Ovary (tissue), 7 donors: ENCODE measurements at regions not wholly inside any gene's neighbourhood (a gene's known extent, or its start where the extent isn't known, plus 50 kb on each side); places are given as distances from the start of the nearest gene placed in this dataset.
"Not testable (repeated sequence)": the region's sequence is repeated elsewhere in the genome, so short reads cannot be mapped to it uniquely, and the experiment has no call there.

ENCODE experiments used
- DNase-seq, 5 donors: peaks; one replicate each; pipeline ENCODE4 v3.0.0-alpha.2; 2019 to 2020
- H3K27ac ChIP-seq, 2 donors: fragments of 200-600 bp; one replicate each; pipeline versions ENCODE4 v1.5.1 to v1.8.0; 2019 to 2022
- H3K27me3 ChIP-seq: fragments of 200-600 bp; one replicate; pipeline ENCODE4 v1.8.0; 2022
- H3K36me3 ChIP-seq: fragments of 200-600 bp; sonication (generic); one replicate; pipeline ENCODE4 v1.5.1; 2019
- H3K4me1 ChIP-seq: one replicate; pipeline ENCODE4 v1.8.1; 2013; ENCODE audit warnings: mild to moderate bottlenecking, moderate library complexity; ENCODE audit not compliant: insufficient read depth
- H3K4me3 ChIP-seq: fragments of 200-600 bp; sonication (generic); one replicate; pipeline ENCODE4 v1.5.1; 2017
- H3K9me3 ChIP-seq, 2 donors: fragments of 200-600 bp in 1 of 2; sonication (generic) in 1 of 2; one replicate each; pipeline versions ENCODE4 v1.5.1 to v1.8.1; 2013 to 2019; ENCODE audit warnings: mild to moderate bottlenecking in 1 of 2, moderate library complexity in 1 of 2
- CTCF ChIP-seq, 3 donors: fragments of 450-650 bp in 2 of 3; fragments of 200-600 bp in 1 of 3; IDR thresholded peaks; one replicate each; pipeline versions ENCODE4 v1.5.1 to v1.8.0; 2016 to 2022; ENCODE audit warnings: antibody characterized with exemption in 3 of 3, mild to moderate bottlenecking in 1 of 3
- EP300 ChIP-seq: sonication (generic); formaldehyde crosslinking; IDR thresholded peaks from one replicate; pipeline ENCODE4 v1.6.1; 2017; ENCODE audit warnings: antibody characterized with exemption
- POLR2A ChIP-seq: fragments of 450-650 bp; IDR thresholded peaks from one replicate; pipeline ENCODE4 v1.6.1; 2017; ENCODE audit warnings: antibody characterized with exemption, mild to moderate bottlenecking, moderate library complexity
- WGBS, 3 donors: extraction: QIAGEN DNeasy Blood & Tissue Kit in 1 of 3; methylation state at CpG; one replicate each; pipeline versions ENCODE4 v1.1.5 to v1.1.7; 2013 to 2017; 5-methylcytosine and 5-hydroxymethylcytosine counted together
- intact Hi-C, 4 donors: fragments of 100-400 bp; cut with DNase I; formaldehyde crosslinking; loops; one replicate each; pipeline versions ENCODE4 v1.11.0 to v1.15.1; 2022 to 2023
- donor health status: DM: no; HTN: no; CAD: no; lungs with moderate emphysema.
- donor health status: DM: no; HTN: no; CAD: no.
- donor health status: Bipolar disorder and iron deficiency.
- donor health status: DM: no; HTN: no; CAD: no.
- donor health status: DM: yes; HTN: yes; CAD: no.

GRCh38 chr1:242662886-242663285, 138.4 kb upstream of the PLD5 start:
- WGBS, 3 donors: 91 to 96% (median 94%) methylated on average over 4 of the region's 4 CpGs
- Histone ChIP-seq H3K27ac (no peak overlapping the region), H3K4me3 (no peak overlapping the region), H3K27me3 (no peaks in the 10 kb centered on the region), H3K9me3 (no peaks in the 10 kb centered on the region), H3K36me3 (no peaks in the 10 kb centered on the region), H3K4me1 (no peaks in the 10 kb centered on the region)
- TF ChIP-seq EP300 (no peak), POLR2A (no peak), CTCF (IDR thresholded peaks at IDR 0.05) (no peak)
- no peak for DNase-seq
- intact Hi-C loops: no loop called here

GRCh38 chr1:242653772-242654171, 129.3 kb upstream of the PLD5 start:
- H3K4me1 ChIP-seq, H3K9me3 ChIP-seq, H3K27ac ChIP-seq, DNase-seq, intact Hi-C loops, H3K36me3 ChIP-seq, H3K4me3 ChIP-seq, H3K27me3 ChIP-seq: not testable (repeated sequence)

GRCh38 chr1:242651817-242652216, 127.3 kb upstream of the PLD5 start:
- no peak for TF ChIP-seq POLR2A
- no peak for TF ChIP-seq EP300
- intact Hi-C loops: no loop called here
- no peak overlapping the region for H3K27ac ChIP-seq
- 55 to 67% (median 61%) methylated on average over 5 of the region's 5 CpGs for WGBS, 3 donors
- H3K4me1 ChIP-seq: no peaks in the 10 kb centered on the region
- H3K4me3 ChIP-seq: no peak overlapping the region
- DNase-seq: no peak
- H3K9me3 ChIP-seq: no peaks in the 10 kb centered on the region
- H3K27me3 ChIP-seq: no peaks in the 10 kb centered on the region
- no peaks in the 10 kb centered on the region for H3K36me3 ChIP-seq

- H3K36me3 ChIP-seq: no peaks in the 10 kb centered on the region
- DNase-seq: no peak
- no peaks in the 10 kb centered on the region for H3K27me3 ChIP-seq
- no peak overlapping the region for H3K4me3 ChIP-seq
- no peaks in the 10 kb centered on the region for H3K4me1 ChIP-seq
- intact Hi-C loops: no loop called here
- WGBS, 3 donors: 7 to 18% (median 8%) methylated on average over 3 of the region's 3 CpGs
- H3K27ac ChIP-seq: no peak overlapping the region
- TF ChIP-seq POLR2A (no peak), CTCF (IDR thresholded peaks at IDR 0.05) (no peak), EP300 (no peak)
- no peaks in the 10 kb centered on the region for H3K9me3 ChIP-seq
Observed at GRCh38 chr1:242641461-242641860, 117.0 kb upstream of the PLD5 start.

GRCh38 chr1:242639104-242639503, 114.6 kb upstream of the PLD5 start:
- WGBS, 3 donors: 66 to 83% (median 74%) methylated on average over 5 of the region's 5 CpGs
- TF ChIP-seq POLR2A: no peak
- TF ChIP-seq CTCF (IDR thresholded peaks at IDR 0.05): no peak
- TF ChIP-seq EP300: no peak
- H3K9me3 ChIP-seq: no peaks in the 10 kb centered on the region
- DNase-seq: no peak
- intact Hi-C loops: no loop called here
- no peak overlapping the region for H3K27ac ChIP-seq
- no peak overlapping the region for H3K4me3 ChIP-seq
- no peaks in the 10 kb centered on the region for H3K36me3 ChIP-seq
- H3K4me1 ChIP-seq: no peaks in the 10 kb centered on the region
- no peaks in the 10 kb centered on the region for H3K27me3 ChIP-seq

- Histone ChIP-seq H3K27me3 (no peaks in the 10 kb centered on the region), H3K27ac (no peak overlapping the region), H3K36me3 (no peaks in the 10 kb centered on the region), H3K4me3 (no peak overlapping the region), H3K9me3 (no peaks in the 10 kb centered on the region), H3K4me1 (no peaks in the 10 kb centered on the region)
- intact Hi-C loops: no loop called here
- no peak for TF ChIP-seq CTCF (IDR thresholded peaks at IDR 0.05)
- no peak for TF ChIP-seq POLR2A
- no peak for TF ChIP-seq EP300
- DNase-seq: no peak
- WGBS, 3 donors: 76 to 85% (median 77%) methylated on average over 5 of the region's 5 CpGs
Observed at GRCh38 chr1:242634732-242635131, 110.2 kb upstream of the PLD5 start.
